Endothelial cell of umbilical vein (primary cell): ENCODE measurements at regions not wholly inside any gene's neighbourhood (a gene's known extent, or its start where the extent isn't known, plus 50 kb on each side); places are given as distances from the start of the nearest gene placed in this dataset.

ENCODE experiments used
- BruUV-seq: library from RNA; stranded (reverse); fragments of 400-500 nt; replicated peaks from 2 replicates; lab custom pipeline; 2021; lab: Mats Ljungman, UMichigan
- CTCF ChIA-PET: fragments of 300-600, 350-600 bp; sonication (Branson Sonifier 250); formaldehyde crosslinking; loops from one replicate; lab custom pipeline; 2021; ENCODE audit warnings: antibody characterized with exemption, inconsistent platforms; lab: Charles Lee
- POLR2A ChIA-PET: fragments of 300-600, 350-600 bp; sonication (Branson Sonifier 250); formaldehyde crosslinking; loops from one replicate; lab custom pipeline; 2021; ENCODE audit warnings: antibody characterized with exemption, inconsistent platforms; lab: Charles Lee
- DNase-seq: peaks from one replicate; pipeline ENCODE4 v3.0.0-alpha.2; 2011; ENCODE audit warnings: low read depth, low spot score
- FAIRE-seq: peaks from 2 replicates; lab custom pipeline; 2011; peaks lifted over from hg19 to GRCh38; lab: Jason Lieb, UNC
- H2AFZ ChIP-seq: 2 replicates; pipeline ENCODE4 v1.6.0; 2012; ENCODE audit warnings: low read depth, low read length, control low read depth, inconsistent platforms
- H3K27ac ChIP-seq: 2 replicates; pipeline ENCODE4 v1.5.1; 2011; ENCODE audit warnings: low read depth, mild to moderate bottlenecking, control low read depth, low read length, moderate library complexity; ENCODE audit not compliant: insufficient read depth
- H3K27me3 ChIP-seq, 2 experiments: 2 replicates each; pipeline versions ENCODE4 v1.6.0 to v1.6.1; 2011; ENCODE audit warnings: low read length in 2 of 2, mixed read lengths in 1 of 2; ENCODE audit not compliant: control insufficient read depth in 2 of 2, insufficient read depth in 2 of 2
- H3K36me3 ChIP-seq, 2 experiments: 2 replicates in 1 of 2; 3 replicates in 1 of 2; pipeline ENCODE4 v1.5.1; 2011; ENCODE audit warnings: low read length in 2 of 2, mild to moderate bottlenecking in 1 of 2, moderate library complexity in 1 of 2; ENCODE audit not compliant: control insufficient read depth in 2 of 2, insufficient read depth in 2 of 2; ENCODE audit errors: extremely low read depth in 1 of 2
- H3K4me1 ChIP-seq: 3 replicates; pipeline ENCODE4 v1.5.1; 2011; ENCODE audit warnings: mild to moderate bottlenecking, low read length; ENCODE audit not compliant: control insufficient read depth, insufficient read depth; ENCODE audit errors: extremely low read depth
- H3K4me2 ChIP-seq: 2 replicates; pipeline ENCODE4 v1.6.1; 2011; ENCODE audit warnings: low read length, control low read depth, mixed read lengths; ENCODE audit not compliant: insufficient read depth
- H3K4me3 ChIP-seq, 3 experiments: fragments of 200-600 bp in 1 of 3; sonication (generic), shearing (Covaris generic) in 1 of 3; replicated peaks in 1 of 3; 2 replicates each; pipeline ENCODE4 v1.5.1; 2011 to 2016; ENCODE audit warnings: control low read depth in 3 of 3, low read length in 3 of 3, mild to moderate bottlenecking in 2 of 3, inconsistent platforms in 1 of 3, low read depth in 1 of 3, moderate library complexity in 1 of 3; ENCODE audit not compliant: insufficient read depth in 1 of 3
- H3K79me2 ChIP-seq: 2 replicates; pipeline ENCODE4 v1.6.0; 2012; ENCODE audit warnings: low read length, inconsistent platforms; ENCODE audit not compliant: control insufficient read depth, insufficient read depth
- H3K9ac ChIP-seq: replicated peaks from 2 replicates; pipeline ENCODE3; 2011; ENCODE audit warnings: low read length, control low read depth; ENCODE audit not compliant: insufficient read depth; ENCODE audit errors: extremely low read depth
- H3K9me1 ChIP-seq: replicated peaks from 3 replicates; pipeline ENCODE4 v1.6.0; 2011; ENCODE audit warnings: mild to moderate bottlenecking, low read length; ENCODE audit not compliant: control insufficient read depth, insufficient read depth; ENCODE audit errors: extremely low read depth
- H3K9me3 ChIP-seq: replicated peaks from 2 replicates; pipeline ENCODE4 v1.5.1; 2012; ENCODE audit warnings: low read length, inconsistent platforms; ENCODE audit not compliant: control insufficient read depth, insufficient read depth
- H4K20me1 ChIP-seq: replicated peaks from 2 replicates; pipeline ENCODE3; 2011; ENCODE audit warnings: mild to moderate bottlenecking, low read length; ENCODE audit not compliant: control insufficient read depth, insufficient read depth; ENCODE audit errors: extremely low read depth
- EZH2 ChIP-seq: IDR thresholded peaks from 2 replicates; pipeline ENCODE4 v1.6.1; 2012; ENCODE audit warnings: borderline replicate concordance, low read depth, mild to moderate bottlenecking, moderate library complexity, low read length, inconsistent platforms; ENCODE audit not compliant: severe bottlenecking
- FOS ChIP-seq: IDR thresholded peaks from 2 replicates; pipeline ENCODE4 v1.6.1; 2011; ENCODE audit warnings: mild to moderate bottlenecking, low read length, moderate library complexity, borderline replicate concordance; ENCODE audit not compliant: insufficient read depth
- GATA2 ChIP-seq: IDR thresholded peaks from 2 replicates; pipeline ENCODE4 v1.7.0; 2011; ENCODE audit warnings: low read depth, mild to moderate bottlenecking, moderate library complexity, mixed read lengths, low read length; ENCODE audit not compliant: insufficient read length, insufficient read depth
- JUN ChIP-seq: IDR thresholded peaks from 2 replicates; pipeline ENCODE4 v1.6.1; 2011; ENCODE audit warnings: borderline replicate concordance, low read depth; ENCODE audit not compliant: insufficient read length, insufficient read depth
- MYC ChIP-seq: IDR thresholded peaks from one replicate; pipeline ENCODE4 v1.6.1; 2011; ENCODE audit warnings: mild to moderate bottlenecking, low read depth, low read length
- POLR2A ChIP-seq: IDR thresholded peaks from 2 replicates; pipeline ENCODE4 v1.6.1; 2012; ENCODE audit warnings: low read depth, mild to moderate bottlenecking, control low read depth, low read length
- POLR2AphosphoS5 ChIP-seq: IDR thresholded peaks from 2 replicates; pipeline ENCODE4 v1.6.1; 2012; ENCODE audit warnings: low read depth, mild to moderate bottlenecking, control low read depth, low read length, moderate library complexity; ENCODE audit not compliant: insufficient read depth
- dilution Hi-C: fragments of 300-500 bp; cut with MboI; formaldehyde crosslinking; loops from one replicate; pipeline ENCODE4 v1.15.0; 2019; ENCODE audit warnings: low sequenced_read_pairs; ENCODE audit not compliant: extremely low pct_ligation_motif_present
- intact Hi-C: fragments of 100-400 bp; cut with micrococcal nuclease; formaldehyde crosslinking; loops from one replicate; pipeline ENCODE4 v1.10.0; 2022
- TF ChIP-seq, protein P1 (sequence below), 2 donors: IDR thresholded peaks; 1 replicate in 1 of 2; 2 replicates in 1 of 2; pipeline ENCODE4 v1.5.1; 2011; ENCODE audit warnings: low read length in 2 of 2, mild to moderate bottlenecking in 2 of 2, moderate library complexity in 2 of 2, control low read depth in 1 of 2, inconsistent platforms in 1 of 2, low read depth in 1 of 2; ENCODE audit not compliant: insufficient read depth in 1 of 2; ENCODE audit errors: extremely low read depth in 1 of 2
- TF ChIP-seq, protein P2 (sequence below): IDR thresholded peaks from 2 replicates; pipeline ENCODE4 v1.6.1; 2011; ENCODE audit not compliant: insufficient read depth, insufficient read length

DNA sequence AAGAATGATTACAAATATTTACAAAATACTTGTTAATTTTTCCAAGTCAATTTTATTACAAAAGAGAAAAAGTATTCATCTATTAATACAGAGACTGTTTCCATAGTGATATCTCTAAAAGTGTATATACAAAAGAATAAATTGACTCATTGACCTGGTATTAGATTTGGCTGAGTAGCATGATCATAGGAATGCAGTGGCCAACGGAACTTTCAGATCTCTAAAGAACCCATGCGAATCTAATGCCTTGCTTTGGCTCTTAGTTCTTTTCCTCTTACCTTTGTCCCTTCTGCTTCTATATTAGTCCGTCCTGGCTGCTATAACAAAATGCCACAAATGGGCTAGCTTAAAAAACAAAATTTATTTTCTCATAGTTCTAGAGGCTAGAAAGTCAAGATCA is 717.8 kb downstream of the TMTC2 start:
- dilution Hi-C loops: no loop called here

DNA sequence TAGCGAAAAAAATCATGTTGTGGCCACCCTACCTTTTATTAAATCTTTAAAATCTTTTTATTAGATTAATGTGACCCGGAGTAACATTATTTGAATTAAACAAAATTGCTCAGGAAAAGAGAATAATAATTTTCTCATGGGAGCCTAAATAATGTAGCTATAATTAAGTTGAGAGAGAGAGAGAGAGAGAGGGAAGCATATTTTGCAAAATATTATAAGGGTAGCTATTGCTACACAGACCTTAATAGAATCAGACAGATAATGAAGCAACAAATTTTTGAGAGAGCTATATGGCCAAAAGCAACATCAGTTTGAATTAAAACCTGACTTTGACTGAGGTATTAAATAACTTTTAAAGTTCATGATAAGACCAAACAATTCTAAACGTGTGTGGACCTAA is 703.5 kb downstream of the TMTC2 start:
- no peak overlapping the region for H3K27ac ChIP-seq
- H3K4me3 ChIP-seq: no peak overlapping the region
- intact Hi-C loops (no loop called here), dilution Hi-C loops (no loop called here)
- TF ChIP-seq JUN: no peak
- no peak for TF ChIP-seq POLR2AphosphoS5
- no peak for TF ChIP-seq FOS
- TF ChIP-seq MYC: no peak
- TF ChIP-seq, protein P1, sequence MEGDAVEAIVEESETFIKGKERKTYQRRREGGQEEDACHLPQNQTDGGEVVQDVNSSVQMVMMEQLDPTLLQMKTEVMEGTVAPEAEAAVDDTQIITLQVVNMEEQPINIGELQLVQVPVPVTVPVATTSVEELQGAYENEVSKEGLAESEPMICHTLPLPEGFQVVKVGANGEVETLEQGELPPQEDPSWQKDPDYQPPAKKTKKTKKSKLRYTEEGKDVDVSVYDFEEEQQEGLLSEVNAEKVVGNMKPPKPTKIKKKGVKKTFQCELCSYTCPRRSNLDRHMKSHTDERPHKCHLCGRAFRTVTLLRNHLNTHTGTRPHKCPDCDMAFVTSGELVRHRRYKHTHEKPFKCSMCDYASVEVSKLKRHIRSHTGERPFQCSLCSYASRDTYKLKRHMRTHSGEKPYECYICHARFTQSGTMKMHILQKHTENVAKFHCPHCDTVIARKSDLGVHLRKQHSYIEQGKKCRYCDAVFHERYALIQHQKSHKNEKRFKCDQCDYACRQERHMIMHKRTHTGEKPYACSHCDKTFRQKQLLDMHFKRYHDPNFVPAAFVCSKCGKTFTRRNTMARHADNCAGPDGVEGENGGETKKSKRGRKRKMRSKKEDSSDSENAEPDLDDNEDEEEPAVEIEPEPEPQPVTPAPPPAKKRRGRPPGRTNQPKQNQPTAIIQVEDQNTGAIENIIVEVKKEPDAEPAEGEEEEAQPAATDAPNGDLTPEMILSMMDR (IDR thresholded peaks at IDR 0.05; ENCODE audit: extremely low read depth in 1 of 2, insufficient read depth in 1 of 2, low read depth in 1 of 2, low read length in 2 of 2): no peak
- TF ChIP-seq, protein P2, sequence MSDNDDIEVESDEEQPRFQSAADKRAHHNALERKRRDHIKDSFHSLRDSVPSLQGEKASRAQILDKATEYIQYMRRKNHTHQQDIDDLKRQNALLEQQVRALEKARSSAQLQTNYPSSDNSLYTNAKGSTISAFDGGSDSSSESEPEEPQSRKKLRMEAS: no peak
- TF ChIP-seq POLR2A: no peak
- TF ChIP-seq EZH2: no peak
- no peak for TF ChIP-seq GATA2
- no peaks in the 10 kb centered on the region for H3K4me1 ChIP-seq
- no TSS peak for BruUV-seq
- no peaks in the 10 kb centered on the region for H3K36me3 ChIP-seq
- H3K9ac ChIP-seq: no peak overlapping the region
- H3K9me1 ChIP-seq: no peaks in the 10 kb centered on the region
- no peak overlapping the region for H2AFZ ChIP-seq
- H3K27me3 ChIP-seq: no peaks in the 10 kb centered on the region
- ChIA-PET POLR2A (no interaction called here), CTCF (interaction anchor here (1.2 kb wide), 1 partner anchor 704 kb away, joined by 6 read pairs; the partner anchor contains the start of gene TMTC2)
- DNase-seq (no peak), FAIRE-seq (no peak)
- no peak overlapping the region for H3K4me2 ChIP-seq
- no peaks in the 10 kb centered on the region for H3K79me2 ChIP-seq
- H4K20me1 ChIP-seq: no peaks in the 10 kb centered on the region
- H3K9me3 ChIP-seq: no peaks in the 10 kb centered on the region

More for the DNA sequence above, 717.8 kb downstream of the TMTC2 start:
- Histone ChIP-seq H3K27ac (no peak overlapping the region), H3K27me3 (no peaks in the 10 kb centered on the region), H3K9me1 (no peaks in the 10 kb centered on the region), H3K79me2 (no peaks in the 10 kb centered on the region), H3K9ac (no peak overlapping the region), H3K36me3 (no peaks in the 10 kb centered on the region), H3K4me3 (no peak overlapping the region), H3K9me3 (no peaks in the 10 kb centered on the region), H2AFZ (no peak overlapping the region), H3K4me1 (no peaks in the 10 kb centered on the region), H3K4me2 (no peak overlapping the region), H4K20me1 (no peaks in the 10 kb centered on the region)
- intact Hi-C loops: no loop called here
- TF ChIP-seq POLR2A: no peak
- TF ChIP-seq EZH2: no peak
- no peak for TF ChIP-seq JUN
- TF ChIP-seq FOS: no peak
- TF ChIP-seq, protein P2: no peak
- no peak for FAIRE-seq
- POLR2A ChIA-PET: no interaction called here
- CTCF ChIA-PET: no interaction called here
- no TSS peak for BruUV-seq
- DNase-seq: no peak
